OCI-LY1 (cell line): ENCODE measurements at regions not wholly inside any gene's neighbourhood (a gene's known extent, or its start where the extent isn't known, plus 50 kb on each side); places are given as distances from the start of the nearest gene placed in this dataset.

Source experiments
- H2AFZ ChIP-seq: fragments of 200-600 bp; sonication (generic), shearing (Covaris generic); 2 replicates; pipeline ENCODE4 v1.6.0; 2014; ENCODE audit warnings: antibody characterized with exemption, mild to moderate bottlenecking, low read length
- H3F3A ChIP-seq: fragments of 200-600 bp; sonication (generic), shearing (Covaris generic); 2 replicates; pipeline ENCODE4 v1.6.0; 2014; ENCODE audit warnings: mild to moderate bottlenecking, antibody characterized with exemption, low read length, moderate library complexity; ENCODE audit not compliant: insufficient read depth
- H3K27ac ChIP-seq: fragments of 200-600 bp; sonication (generic); 2 replicates; pipeline ENCODE4 v1.5.1; 2014; ENCODE audit warnings: low read length, mixed run types, mild to moderate bottlenecking, low read depth; ENCODE audit not compliant: poor library complexity, severe bottlenecking
- H3K27me3 ChIP-seq: fragments of 200-600 bp; sonication (generic); 2 replicates; pipeline ENCODE4 v1.6.0; 2014; ENCODE audit warnings: antibody characterized with exemption, mild to moderate bottlenecking, low read length, moderate library complexity; ENCODE audit not compliant: insufficient read depth
- H3K36me3 ChIP-seq: fragments of 200-600 bp; sonication (generic); 2 replicates; pipeline ENCODE4 v1.6.1; 2014; ENCODE audit warnings: mild to moderate bottlenecking, antibody characterized with exemption, low read length, moderate library complexity, mixed read lengths; ENCODE audit not compliant: insufficient read depth
- H3K4me1 ChIP-seq: fragments of 200-600 bp; sonication (generic); 2 replicates; pipeline ENCODE4 v1.5.1; 2014; ENCODE audit warnings: mild to moderate bottlenecking, low read length, moderate library complexity; ENCODE audit not compliant: insufficient read depth, severe bottlenecking
- H3K4me2 ChIP-seq: fragments of 200-600 bp; sonication (generic), shearing (Covaris generic); 2 replicates; pipeline ENCODE4 v1.6.1; 2014; ENCODE audit warnings: low read length
- H3K4me3 ChIP-seq: fragments of 200-600 bp; sonication (generic); 2 replicates; pipeline ENCODE4 v1.5.1; 2014; ENCODE audit warnings: low read length, low read depth, mild to moderate bottlenecking, mixed read lengths; ENCODE audit not compliant: poor library complexity, severe bottlenecking
- H3K79me2 ChIP-seq: fragments of 200-600 bp; shearing (Covaris generic); 2 replicates; pipeline ENCODE4 v1.6.1; 2016; ENCODE audit warnings: mixed run types, low read length, mixed read lengths; ENCODE audit not compliant: insufficient read depth
- H3K9ac ChIP-seq: fragments of 200-600 bp; sonication (generic), shearing (Covaris generic); 2 replicates; pipeline ENCODE4 v1.6.1; 2014; ENCODE audit warnings: mild to moderate bottlenecking, low read length, mixed read lengths
- H3K9me2 ChIP-seq: fragments of 200-600 bp; sonication (generic), shearing (Covaris generic); 2 replicates; pipeline ENCODE4 v1.6.1; 2014; ENCODE audit warnings: low read depth, mild to moderate bottlenecking, low read length, mixed read lengths
- H3K9me3 ChIP-seq: fragments of 200-600 bp; shearing (Covaris generic); 2 replicates; pipeline ENCODE4 v1.6.1; 2014; ENCODE audit warnings: low read length, mixed read lengths
- H4K20me1 ChIP-seq: fragments of 200-600 bp; sonication (generic), shearing (Covaris generic); 2 replicates; pipeline ENCODE4 v1.6.0; 2016; ENCODE audit warnings: mild to moderate bottlenecking, low read length; ENCODE audit not compliant: insufficient read depth
- EZH2 ChIP-seq: fragments of 200-600 bp; sonication (generic), shearing (Covaris generic); IDR thresholded peaks from 2 replicates; pipeline ENCODE4 v1.8.0; 2017; ENCODE audit warnings: borderline replicate concordance, mixed run types, mild to moderate bottlenecking, antibody characterized with exemption, low read length, moderate library complexity, mixed read lengths
- TF ChIP-seq, protein P1 (sequence below): fragments of 200-600 bp; sonication (generic), shearing (Covaris generic); IDR thresholded peaks from 2 replicates; pipeline ENCODE4 v1.5.1; 2017; ENCODE audit warnings: mild to moderate bottlenecking, antibody characterized with exemption, low read length, moderate library complexity, mixed read lengths

DNA sequence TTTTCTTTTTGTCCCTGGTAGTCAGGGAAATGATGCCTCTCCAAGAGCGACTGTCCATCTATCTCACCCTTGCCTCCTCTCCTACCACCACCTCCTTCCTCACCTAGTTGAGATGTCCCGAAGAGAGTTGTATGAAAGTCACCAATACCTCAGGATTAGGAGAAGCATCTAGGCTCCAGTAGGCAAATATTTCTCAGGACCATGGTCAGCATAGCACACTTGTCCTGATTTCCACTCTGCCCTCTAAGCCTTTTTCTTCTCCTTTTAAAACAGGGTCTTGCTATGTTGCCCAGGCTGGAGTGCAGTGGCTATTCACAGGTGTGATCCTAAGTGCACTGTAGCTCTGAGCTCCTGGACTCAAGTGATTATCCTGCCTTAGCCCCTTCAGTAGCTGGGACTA is 268.4 kb upstream of the PELI2 start:
- H3F3A ChIP-seq = no peaks in the 10 kb centered on the region
- H3K79me2 ChIP-seq = no peaks in the 10 kb centered on the region
- H3K27me3 ChIP-seq = no peaks in the 10 kb centered on the region
- no peak overlapping the region for H3K4me3 ChIP-seq
- H3K9ac ChIP-seq = no peak overlapping the region
- no peak for TF ChIP-seq EZH2
- TF ChIP-seq, protein P1, sequence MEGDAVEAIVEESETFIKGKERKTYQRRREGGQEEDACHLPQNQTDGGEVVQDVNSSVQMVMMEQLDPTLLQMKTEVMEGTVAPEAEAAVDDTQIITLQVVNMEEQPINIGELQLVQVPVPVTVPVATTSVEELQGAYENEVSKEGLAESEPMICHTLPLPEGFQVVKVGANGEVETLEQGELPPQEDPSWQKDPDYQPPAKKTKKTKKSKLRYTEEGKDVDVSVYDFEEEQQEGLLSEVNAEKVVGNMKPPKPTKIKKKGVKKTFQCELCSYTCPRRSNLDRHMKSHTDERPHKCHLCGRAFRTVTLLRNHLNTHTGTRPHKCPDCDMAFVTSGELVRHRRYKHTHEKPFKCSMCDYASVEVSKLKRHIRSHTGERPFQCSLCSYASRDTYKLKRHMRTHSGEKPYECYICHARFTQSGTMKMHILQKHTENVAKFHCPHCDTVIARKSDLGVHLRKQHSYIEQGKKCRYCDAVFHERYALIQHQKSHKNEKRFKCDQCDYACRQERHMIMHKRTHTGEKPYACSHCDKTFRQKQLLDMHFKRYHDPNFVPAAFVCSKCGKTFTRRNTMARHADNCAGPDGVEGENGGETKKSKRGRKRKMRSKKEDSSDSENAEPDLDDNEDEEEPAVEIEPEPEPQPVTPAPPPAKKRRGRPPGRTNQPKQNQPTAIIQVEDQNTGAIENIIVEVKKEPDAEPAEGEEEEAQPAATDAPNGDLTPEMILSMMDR = no peak
- no peak overlapping the region for H2AFZ ChIP-seq
- H3K27ac ChIP-seq = no peak overlapping the region
- H4K20me1 ChIP-seq = no peaks in the 10 kb centered on the region
- H3K9me2 ChIP-seq = no peaks in the 10 kb centered on the region
- H3K4me2 ChIP-seq = no peak overlapping the region
- H3K36me3 ChIP-seq = no peaks in the 10 kb centered on the region
- H3K4me1 ChIP-seq = no peaks in the 10 kb centered on the region
- no peaks in the 10 kb centered on the region for H3K9me3 ChIP-seq

DNA sequence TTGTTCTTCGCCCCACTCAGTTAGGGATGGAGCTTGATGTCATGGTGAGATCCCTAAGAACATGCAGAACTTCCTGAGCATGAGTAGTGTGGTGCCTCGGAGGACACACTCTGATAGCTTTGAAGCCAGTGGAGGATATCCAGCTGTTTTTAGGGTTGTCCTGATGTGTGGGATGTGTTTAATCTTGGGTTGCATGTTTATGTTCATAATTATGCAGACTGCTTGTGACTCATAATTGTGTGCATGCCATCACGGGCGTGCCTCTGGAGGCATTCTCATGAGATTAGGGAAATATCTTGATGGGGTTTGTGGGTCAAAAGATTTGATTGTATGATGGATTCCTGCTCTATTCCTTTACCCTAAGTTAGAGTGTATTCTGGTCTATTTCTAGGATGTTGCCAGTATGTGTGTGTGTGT is 267.4 kb upstream of the PELI2 start:
- no peak for TF ChIP-seq EZH2
- TF ChIP-seq, protein P1 = no peak
- Histone ChIP-seq H3F3A (no peaks in the 10 kb centered on the region), H4K20me1 (no peaks in the 10 kb centered on the region), H3K4me3 (no peak overlapping the region), H3K36me3 (no peaks in the 10 kb centered on the region), H2AFZ (no peak overlapping the region), H3K79me2 (no peaks in the 10 kb centered on the region), H3K9me2 (no peaks in the 10 kb centered on the region), H3K9me3 (no peaks in the 10 kb centered on the region), H3K27me3 (no peaks in the 10 kb centered on the region), H3K4me2 (no peak overlapping the region), H3K27ac (no peak overlapping the region), H3K4me1 (no peaks in the 10 kb centered on the region), H3K9ac (no peak overlapping the region)

DNA sequence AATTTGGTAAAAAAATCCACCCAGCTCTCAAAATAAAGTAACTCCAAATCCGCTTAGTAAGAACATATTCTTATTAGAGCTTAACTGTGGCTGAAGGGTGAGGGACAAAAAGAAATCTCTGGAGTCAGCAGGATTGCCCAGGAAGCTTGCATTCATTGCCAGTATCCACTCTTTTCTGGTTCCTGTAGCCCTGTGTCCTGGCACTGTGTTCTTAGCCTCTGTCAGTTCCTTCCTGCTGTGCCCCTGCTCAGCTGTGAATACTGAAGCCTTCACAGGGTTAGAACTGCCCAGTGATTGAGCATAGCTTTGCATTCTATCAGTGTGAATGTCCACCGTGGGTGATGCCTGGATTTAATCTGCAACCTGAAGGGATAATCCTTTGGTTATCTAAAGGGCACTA is 266.9 kb upstream of the PELI2 start:
- H3K4me3 ChIP-seq = no peak overlapping the region
- no peaks in the 10 kb centered on the region for H3K9me3 ChIP-seq
- no peaks in the 10 kb centered on the region for H3K79me2 ChIP-seq
- H4K20me1 ChIP-seq = no peaks in the 10 kb centered on the region
- H3K9ac ChIP-seq = no peak overlapping the region
- H3K27ac ChIP-seq = no peak overlapping the region
- TF ChIP-seq EZH2 = no peak
- TF ChIP-seq, protein P1 = no peak
- H3F3A ChIP-seq = no peaks in the 10 kb centered on the region
- no peak overlapping the region for H2AFZ ChIP-seq
- H3K4me2 ChIP-seq = no peak overlapping the region
- no peaks in the 10 kb centered on the region for H3K9me2 ChIP-seq
- H3K4me1 ChIP-seq = no peaks in the 10 kb centered on the region
- H3K36me3 ChIP-seq = no peaks in the 10 kb centered on the region
- H3K27me3 ChIP-seq = no peaks in the 10 kb centered on the region
